GM18909 (cell line): ENCODE measurements at regions not wholly inside any gene's neighbourhood (a gene's known extent, or its start where the extent isn't known, plus 50 kb on each side); places are given as distances from the start of the nearest gene placed in this dataset.
"Not testable (repeated sequence)": the region's sequence is repeated elsewhere in the genome, so short reads cannot be mapped to it uniquely, and the experiment has no call there.

Experiments used
- ATAC-seq: cut with Tn5 transposase; IDR thresholded peaks from one replicate; pipeline ENCODE4 v1.9.1; 2021; ENCODE audit warnings: mild to moderate bottlenecking; ENCODE audit not compliant: unreplicated experiment, poor library complexity

- no peak for ATAC-seq
Observed at GRCh38 chr6:22737331-22737730, 168.0 kb downstream of the HDGFL1 start.

GRCh38 chr6:22738194-22738593, 168.8 kb downstream of the HDGFL1 start:
- ATAC-seq: no peak

- ATAC-seq: no peak
Observed at GRCh38 chr6:22747571-22747970, 178.2 kb downstream of the HDGFL1 start.

GRCh38 chr6:22748681-22749080, 179.3 kb downstream of the HDGFL1 start:
- no peak for ATAC-seq

GRCh38 chr6:22749696-22750095, 180.3 kb downstream of the HDGFL1 start:
- no peak for ATAC-seq

GRCh38 chr6:22751223-22751622, 181.9 kb downstream of the HDGFL1 start:
- no peak for ATAC-seq

GRCh38 chr6:22752522-22752921, 183.2 kb downstream of the HDGFL1 start:
- no peak for ATAC-seq

- no peak for ATAC-seq
Observed at GRCh38 chr6:22754061-22754460, 184.7 kb downstream of the HDGFL1 start.

GRCh38 chr6:22755605-22756004, 186.2 kb downstream of the HDGFL1 start:
- ATAC-seq: no peak

- ATAC-seq: no peak
Observed at GRCh38 chr6:22756365-22756764, 187.0 kb downstream of the HDGFL1 start.

GRCh38 chr6:22764496-22764895, 195.1 kb downstream of the HDGFL1 start:
- no peak for ATAC-seq

GRCh38 chr6:22765015-22765414, 195.6 kb downstream of the HDGFL1 start:
- no peak for ATAC-seq

- ATAC-seq: no peak
Observed at GRCh38 chr6:22766979-22767378, 197.6 kb downstream of the HDGFL1 start.

GRCh38 chr6:22770054-22770453, 200.7 kb downstream of the HDGFL1 start:
- ATAC-seq: no peak

GRCh38 chr6:22774129-22774528, 204.8 kb downstream of the HDGFL1 start:
- no peak for ATAC-seq

- not testable (repeated sequence) for ATAC-seq
Observed at GRCh38 chr6:22778438-22778837, 209.1 kb downstream of the HDGFL1 start.

- ATAC-seq: no peak
Observed at GRCh38 chr6:22779062-22779461, 209.7 kb downstream of the HDGFL1 start.

- ATAC-seq: no peak
Observed at GRCh38 chr6:22783931-22784330, 214.6 kb downstream of the HDGFL1 start.

GRCh38 chr6:22784601-22785410, 215.4 kb downstream of the HDGFL1 start:
- no peak for ATAC-seq

GRCh38 chr6:22788038-22788437, 218.7 kb downstream of the HDGFL1 start:
- ATAC-seq: no peak

GRCh38 chr6:22789315-22789714, 219.9 kb downstream of the HDGFL1 start:
- ATAC-seq: no peak

- no peak for ATAC-seq
Observed at GRCh38 chr6:22794844-22795243, 225.5 kb downstream of the HDGFL1 start.
